ENCODE measurements at regions not wholly inside any gene's neighbourhood (a gene's known extent, or its start where the extent isn't known, plus 50 kb on each side); places are given as distances from the start of the nearest gene placed in this dataset.

GRCh38 chr1:95406279-95406678 lies 172.3 kb downstream of the RWDD3 start:
- DNase-seq (ENCODE audit: insufficient read length) = no peak
- TF ChIP-seq POLR2AphosphoS5 (IDR thresholded peaks at IDR 0.05; ENCODE audit: low read depth, low read length) (no peak), POLR2A (IDR thresholded peaks at IDR 0.05; ENCODE audit: low read depth, low read length) (no peak), TAF1 (IDR thresholded peaks at IDR 0.05; ENCODE audit: borderline replicate concordance, low read depth, low read length) (no peak)
- no peak for FAIRE-seq

DNA sequence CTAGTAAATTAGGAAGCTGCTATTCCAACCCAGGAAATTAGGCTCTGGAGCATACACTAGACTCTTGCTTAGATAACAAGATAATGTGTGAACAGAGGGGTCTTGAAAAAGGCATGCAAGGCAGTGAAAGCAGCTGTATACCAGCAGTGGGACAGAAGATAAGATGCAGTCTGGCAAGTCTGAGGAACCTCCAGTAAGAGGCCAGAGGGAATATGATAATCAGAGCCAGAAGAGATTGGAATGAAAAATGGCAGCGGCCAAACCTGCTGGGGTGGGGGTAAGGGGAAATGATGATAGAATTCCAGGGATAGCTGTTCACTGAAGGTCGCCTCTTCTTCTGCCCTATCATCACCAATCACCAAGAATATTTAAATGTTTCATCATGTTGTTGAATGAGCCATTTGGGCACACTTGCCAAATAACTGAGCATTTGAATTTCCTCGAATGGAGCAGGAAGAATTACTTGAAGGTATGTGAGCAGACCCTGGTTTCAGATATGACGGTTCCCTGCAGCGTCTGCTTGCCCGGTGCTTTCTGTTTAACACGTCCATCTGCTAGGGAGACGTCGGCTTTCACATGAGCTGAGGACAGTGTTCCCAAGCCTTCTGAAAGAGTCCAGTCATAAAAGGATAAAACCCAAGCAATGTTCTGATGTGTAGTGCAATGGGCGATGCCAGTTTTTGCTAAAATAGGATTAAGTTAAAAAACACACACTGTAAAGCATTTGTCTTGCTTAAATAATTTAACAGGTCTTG lies 173.3 kb downstream of the RWDD3 start:
- FAIRE-seq (no peak), DNase-seq (ENCODE audit: insufficient read length) (no peak)
- TF ChIP-seq TAF1 (IDR thresholded peaks at IDR 0.05; ENCODE audit: borderline replicate concordance, low read depth, low read length) (no peak), POLR2A (IDR thresholded peaks at IDR 0.05; ENCODE audit: low read depth, low read length) (no peak), POLR2AphosphoS5 (IDR thresholded peaks at IDR 0.05; ENCODE audit: low read depth, low read length) (no peak)

GRCh38 chr1:95407886-95408291 lies 173.9 kb downstream of the RWDD3 start:
- DNase-seq (ENCODE audit: insufficient read length) (no peak), FAIRE-seq (no peak)
- TF ChIP-seq POLR2AphosphoS5 (IDR thresholded peaks at IDR 0.05; ENCODE audit: low read depth, low read length) (no peak), POLR2A (IDR thresholded peaks at IDR 0.05; ENCODE audit: low read depth, low read length) (no peak), TAF1 (IDR thresholded peaks at IDR 0.05; ENCODE audit: borderline replicate concordance, low read depth, low read length) (no peak)

- DNase-seq (ENCODE audit: insufficient read length) = no peak
- FAIRE-seq = no peak
- TF ChIP-seq POLR2AphosphoS5 (IDR thresholded peaks at IDR 0.05; ENCODE audit: low read depth, low read length) = no peak
- no peak for TF ChIP-seq TAF1 (IDR thresholded peaks at IDR 0.05; ENCODE audit: borderline replicate concordance, low read depth, low read length)
- no peak for TF ChIP-seq POLR2A (IDR thresholded peaks at IDR 0.05; ENCODE audit: low read depth, low read length)
Observed at GRCh38 chr1:95408507-95409136, 174.6 kb downstream of the RWDD3 start.

GRCh38 chr1:95409276-95409675 lies 175.3 kb downstream of the RWDD3 start:
- TF ChIP-seq TAF1 (IDR thresholded peaks at IDR 0.05; ENCODE audit: borderline replicate concordance, low read depth, low read length) (no peak), POLR2AphosphoS5 (IDR thresholded peaks at IDR 0.05; ENCODE audit: low read depth, low read length) (no peak), POLR2A (IDR thresholded peaks at IDR 0.05; ENCODE audit: low read depth, low read length) (no peak)
- FAIRE-seq (no peak), DNase-seq (ENCODE audit: insufficient read length) (no peak)

- DNase-seq (ENCODE audit: insufficient read length) (no peak), FAIRE-seq (no peak)
- no peak for TF ChIP-seq TAF1 (IDR thresholded peaks at IDR 0.05; ENCODE audit: borderline replicate concordance, low read depth, low read length)
- TF ChIP-seq POLR2A (IDR thresholded peaks at IDR 0.05; ENCODE audit: low read depth, low read length) = no peak
- TF ChIP-seq POLR2AphosphoS5 (IDR thresholded peaks at IDR 0.05; ENCODE audit: low read depth, low read length) = no peak
Observed at GRCh38 chr1:95409901-95410300, 175.9 kb downstream of the RWDD3 start.

DNA sequence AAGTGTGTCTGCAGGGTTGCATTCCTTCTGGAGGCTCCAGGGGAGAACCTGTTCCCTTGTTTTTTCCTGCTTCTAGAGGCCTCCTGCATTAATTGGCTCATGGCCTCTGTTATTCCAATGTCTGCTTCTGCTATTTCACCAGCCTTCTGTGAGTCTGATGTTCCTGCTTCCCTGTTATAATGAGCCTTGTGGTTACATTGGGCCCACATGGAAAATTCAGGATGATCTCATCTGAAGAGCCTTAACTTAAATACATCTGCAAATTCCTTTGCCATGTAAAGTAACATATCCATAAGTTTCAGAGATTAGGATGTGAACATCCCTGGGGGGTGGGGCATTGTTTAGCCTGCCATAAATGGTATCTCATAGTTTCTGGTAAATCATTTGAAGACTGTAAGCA lies 181.1 kb downstream of the RWDD3 start:
- TF ChIP-seq POLR2AphosphoS5 (IDR thresholded peaks at IDR 0.05; ENCODE audit: low read depth, low read length) = no peak
- no peak for TF ChIP-seq TAF1 (IDR thresholded peaks at IDR 0.05; ENCODE audit: borderline replicate concordance, low read depth, low read length)
- TF ChIP-seq POLR2A (IDR thresholded peaks at IDR 0.05; ENCODE audit: low read depth, low read length) = no peak
- FAIRE-seq (no peak), DNase-seq (ENCODE audit: insufficient read length) (no peak)

GRCh38 chr1:95426772-95427171 lies 192.8 kb downstream of the RWDD3 start:
- no peak for DNase-seq (ENCODE audit: insufficient read length)
- FAIRE-seq = no peak
- TF ChIP-seq POLR2AphosphoS5 (IDR thresholded peaks at IDR 0.05; ENCODE audit: low read depth, low read length) (no peak), TAF1 (IDR thresholded peaks at IDR 0.05; ENCODE audit: borderline replicate concordance, low read depth, low read length) (no peak), POLR2A (IDR thresholded peaks at IDR 0.05; ENCODE audit: low read depth, low read length) (no peak)

DNA sequence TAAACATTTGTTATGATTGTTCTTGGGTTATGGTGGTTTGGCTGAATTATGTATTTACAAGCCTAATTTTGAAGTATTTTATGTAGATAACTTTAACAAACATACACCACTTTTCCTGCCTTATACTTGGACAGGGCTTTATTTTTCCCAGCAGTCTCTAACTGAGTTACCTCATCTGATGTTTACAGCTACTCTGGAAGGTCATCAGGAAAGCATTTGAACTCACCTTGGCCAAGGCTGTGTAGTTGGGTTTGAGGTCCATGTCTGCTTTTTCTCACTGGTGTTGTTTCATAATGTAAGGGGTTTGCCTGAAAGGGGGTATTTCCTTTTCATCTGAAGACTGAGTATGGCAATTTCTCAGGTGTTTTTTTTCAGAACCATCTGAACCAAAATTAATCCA lies 193.5 kb downstream of the RWDD3 start:
- FAIRE-seq (no peak), DNase-seq (ENCODE audit: insufficient read length) (no peak)
- TF ChIP-seq POLR2A (IDR thresholded peaks at IDR 0.05; ENCODE audit: low read depth, low read length) = no peak
- no peak for TF ChIP-seq TAF1 (IDR thresholded peaks at IDR 0.05; ENCODE audit: borderline replicate concordance, low read depth, low read length)
- TF ChIP-seq POLR2AphosphoS5 (IDR thresholded peaks at IDR 0.05; ENCODE audit: low read depth, low read length) = no peak

DNA sequence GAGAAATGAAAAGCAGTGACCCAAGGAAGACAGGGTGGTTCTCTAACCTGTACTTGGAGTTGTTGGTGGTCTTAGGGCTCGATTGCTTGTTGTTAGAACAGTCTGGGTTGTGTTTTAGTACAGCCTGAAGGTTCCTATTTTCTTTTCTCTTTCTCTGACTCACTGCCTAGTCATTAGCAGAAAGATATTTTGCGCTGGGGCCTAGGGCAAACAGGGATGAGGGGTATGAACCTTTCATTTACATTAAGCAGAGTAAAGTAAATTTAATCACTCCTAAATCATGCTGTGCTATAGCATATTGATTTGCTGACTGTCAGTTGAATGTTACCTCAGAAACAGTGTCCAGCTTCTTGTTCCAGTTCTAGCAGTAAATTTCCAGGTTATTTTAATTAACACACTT lies 197.2 kb downstream of the RWDD3 start:
- TF ChIP-seq TAF1 (IDR thresholded peaks at IDR 0.05; ENCODE audit: borderline replicate concordance, low read depth, low read length) = no peak
- TF ChIP-seq POLR2AphosphoS5 (IDR thresholded peaks at IDR 0.05; ENCODE audit: low read depth, low read length) = no peak
- TF ChIP-seq POLR2A (IDR thresholded peaks at IDR 0.05; ENCODE audit: low read depth, low read length) = no peak
- no peak for DNase-seq (ENCODE audit: insufficient read length)
- no peak for FAIRE-seq

GRCh38 chr1:95435611-95436010 lies 201.6 kb downstream of the RWDD3 start:
- FAIRE-seq (no peak), DNase-seq (ENCODE audit: insufficient read length) (no peak)
- TF ChIP-seq POLR2AphosphoS5 (IDR thresholded peaks at IDR 0.05; ENCODE audit: low read depth, low read length) = no peak
- no peak for TF ChIP-seq POLR2A (IDR thresholded peaks at IDR 0.05; ENCODE audit: low read depth, low read length)
- no peak for TF ChIP-seq TAF1 (IDR thresholded peaks at IDR 0.05; ENCODE audit: borderline replicate concordance, low read depth, low read length)

- no peak for TF ChIP-seq TAF1 (IDR thresholded peaks at IDR 0.05; ENCODE audit: borderline replicate concordance, low read depth, low read length)
- no peak for TF ChIP-seq POLR2A (IDR thresholded peaks at IDR 0.05; ENCODE audit: low read depth, low read length)
- no peak for TF ChIP-seq POLR2AphosphoS5 (IDR thresholded peaks at IDR 0.05; ENCODE audit: low read depth, low read length)
- DNase-seq (ENCODE audit: insufficient read length) (no peak), FAIRE-seq (no peak)
Observed at GRCh38 chr1:95437011-95437410, 203.0 kb downstream of the RWDD3 start.

Data from GM12892 (cell line).